Breast epithelium (tissue), 3 donors: ENCODE measurements at regions not wholly inside any gene's neighbourhood (a gene's known extent, or its start where the extent isn't known, plus 50 kb on each side); places are given as distances from the start of the nearest gene placed in this dataset.

Experiments used
- POLR2A ChIP-seq: fragments of 450-650 bp; IDR thresholded peaks from one replicate; pipeline ENCODE4 v1.6.1; 2016; ENCODE audit warnings: antibody characterized with exemption, mild to moderate bottlenecking, moderate library complexity
- POLR2AphosphoS5 ChIP-seq, 3 donors: sonication (generic); formaldehyde crosslinking; IDR thresholded peaks; one replicate each; pipeline ENCODE4 v1.6.1; 2017; ENCODE audit warnings: antibody characterized with exemption in 3 of 3
- TF ChIP-seq, protein P1 (sequence below), 3 donors: fragments of 450-650 bp; IDR thresholded peaks; one replicate each; pipeline ENCODE4 v1.5.1; 2016 to 2017; ENCODE audit warnings: antibody characterized with exemption in 3 of 3, mild to moderate bottlenecking in 3 of 3, moderate library complexity in 3 of 3

DNA sequence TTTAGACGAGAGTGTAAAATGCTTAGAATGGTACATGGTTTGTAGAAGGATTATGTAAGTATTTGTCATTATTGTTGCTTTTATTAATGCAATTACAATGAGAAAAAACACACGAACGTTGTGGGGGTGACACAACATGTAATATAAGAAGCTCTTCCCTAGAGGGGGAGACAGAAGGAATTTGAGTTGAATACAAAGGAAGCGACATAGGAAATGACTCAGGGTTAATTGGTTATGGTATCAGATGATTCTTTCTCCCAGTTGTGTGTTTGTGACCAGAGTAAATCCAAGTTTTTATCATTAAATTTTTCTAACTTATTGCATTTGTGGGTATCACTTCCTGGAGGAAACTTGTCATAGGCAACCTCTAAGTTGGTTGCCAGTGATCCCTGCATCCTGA lies 625.6 kb upstream of the CDH2 start:
- TF ChIP-seq POLR2A (no peak), POLR2AphosphoS5 (IDR thresholded peaks at IDR 0.05) (no peak)
- TF ChIP-seq, protein P1, sequence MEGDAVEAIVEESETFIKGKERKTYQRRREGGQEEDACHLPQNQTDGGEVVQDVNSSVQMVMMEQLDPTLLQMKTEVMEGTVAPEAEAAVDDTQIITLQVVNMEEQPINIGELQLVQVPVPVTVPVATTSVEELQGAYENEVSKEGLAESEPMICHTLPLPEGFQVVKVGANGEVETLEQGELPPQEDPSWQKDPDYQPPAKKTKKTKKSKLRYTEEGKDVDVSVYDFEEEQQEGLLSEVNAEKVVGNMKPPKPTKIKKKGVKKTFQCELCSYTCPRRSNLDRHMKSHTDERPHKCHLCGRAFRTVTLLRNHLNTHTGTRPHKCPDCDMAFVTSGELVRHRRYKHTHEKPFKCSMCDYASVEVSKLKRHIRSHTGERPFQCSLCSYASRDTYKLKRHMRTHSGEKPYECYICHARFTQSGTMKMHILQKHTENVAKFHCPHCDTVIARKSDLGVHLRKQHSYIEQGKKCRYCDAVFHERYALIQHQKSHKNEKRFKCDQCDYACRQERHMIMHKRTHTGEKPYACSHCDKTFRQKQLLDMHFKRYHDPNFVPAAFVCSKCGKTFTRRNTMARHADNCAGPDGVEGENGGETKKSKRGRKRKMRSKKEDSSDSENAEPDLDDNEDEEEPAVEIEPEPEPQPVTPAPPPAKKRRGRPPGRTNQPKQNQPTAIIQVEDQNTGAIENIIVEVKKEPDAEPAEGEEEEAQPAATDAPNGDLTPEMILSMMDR (IDR thresholded peaks at IDR 0.05), result no peak
